A549 (cell line): ENCODE measurements at regions not wholly inside any gene's neighbourhood (a gene's known extent, or its start where the extent isn't known, plus 50 kb on each side); places are given as distances from the start of the nearest gene placed in this dataset.
"Not testable (repeated sequence)": the region's sequence is repeated elsewhere in the genome, so short reads cannot be mapped to it uniquely, and the experiment has no call there.

ENCODE experiments used
- ATAC-seq, 2 experiments: fragments of 200-7000 bp in 1 of 2; fragments of >200 bp in 1 of 2; cut with Nextera tagmentation in 1 of 2; cut with Tn5 transposase in 1 of 2; 3 replicates each; pipeline versions ENCODE4 v1.8.0 to v1.9.1; 2018 to 2020; ENCODE audit warnings: mild to moderate bottlenecking in 1 of 2, moderate library complexity in 1 of 2
- CTCF ChIA-PET: fragments of 300-600 bp; sonication (Branson Sonifier 250); formaldehyde crosslinking; extraction: SDS; loops from one replicate; lab custom pipeline; 2021; ENCODE audit warnings: antibody characterized with exemption, inconsistent platforms; lab: Yijun Ruan, JAX
- POLR2A ChIA-PET: fragments of 350-600 bp; formaldehyde crosslinking; extraction: SDS; loops from one replicate; lab custom pipeline; 2021; ENCODE audit warnings: antibody characterized with exemption, inconsistent platforms; lab: Yijun Ruan, JAX
- DNase-seq, 2 experiments: peaks; one replicate each; pipeline versions ENCODE4 v3.0.0 to v3.0.0-alpha.2; 2011 to 2016; ENCODE audit warnings: low read depth in 1 of 2, low spot score in 1 of 2
- FAIRE-seq: peaks from 2 replicates; lab custom pipeline; 2011; peaks lifted over from hg19 to GRCh38; lab: Jason Lieb, UNC
- H3K27ac ChIP-seq, 2 experiments: fragments of >200 bp; sonication (Bioruptor Twin); formaldehyde crosslinking; 3 replicates each; pipeline ENCODE4 v1.5.1; 2016 to 2017
- H3K4me1 ChIP-seq: fragments of >200 bp; sonication (Bioruptor Twin); formaldehyde crosslinking; 3 replicates; pipeline ENCODE4 v1.6.1; 2016
- H3K4me2 ChIP-seq: fragments of >200 bp; sonication (Bioruptor Twin); formaldehyde crosslinking; 3 replicates; pipeline ENCODE4 v1.6.1; 2016
- H3K4me3 ChIP-seq: fragments of >200 bp; sonication (Bioruptor Twin); formaldehyde crosslinking; 3 replicates; pipeline ENCODE4 v1.5.1; 2016
- H3K9me3 ChIP-seq: fragments of >200 bp; sonication (Bioruptor Twin); formaldehyde crosslinking; 3 replicates; pipeline ENCODE4 v1.6.1; 2016
- BHLHE40 ChIP-seq: IDR thresholded peaks from 2 replicates; pipeline ENCODE4 v1.6.1; 2012; ENCODE audit warnings: low read depth, low read length, inconsistent platforms
- EHMT2 ChIP-seq: fragments of 200-600 bp; sonication (generic); IDR thresholded peaks from 2 replicates; pipeline ENCODE4 v1.6.1; 2016; ENCODE audit warnings: antibody characterized with exemption, low read depth, mild to moderate bottlenecking, moderate library complexity
- EP300 ChIP-seq, 2 experiments: fragments of >200 bp; sonication (Bioruptor Twin); formaldehyde crosslinking; IDR thresholded peaks; 2 replicates in 1 of 2; 3 replicates in 1 of 2; pipeline ENCODE4 v1.6.1; 2016 to 2017
- ESRRA ChIP-seq: fragments of 150-350 bp; IDR thresholded peaks from 2 replicates; pipeline ENCODE4 v1.6.1; 2014; ENCODE audit warnings: mild to moderate bottlenecking, low read length, borderline replicate concordance
- HEYL ChIP-seq: fragments of 250-450 bp; sonication (Bioruptor Pico); IDR thresholded peaks from 2 replicates; pipeline ENCODE4 v1.8.0; 2021; ENCODE audit warnings: mild to moderate bottlenecking, moderate library complexity
- JUNB ChIP-seq: fragments of >200 bp; sonication (Bioruptor Twin); formaldehyde crosslinking; IDR thresholded peaks from 2 replicates; pipeline ENCODE4 v1.6.1; 2016
- KDM1A ChIP-seq: fragments of 200-600 bp; sonication (generic); IDR thresholded peaks from 2 replicates; pipeline ENCODE4 v1.6.1; 2016; ENCODE audit warnings: low read depth, mild to moderate bottlenecking
- NPAS2 ChIP-seq: fragments of 250-450 bp; sonication (Bioruptor Pico); IDR thresholded peaks from 2 replicates; pipeline ENCODE4 v1.8.0; 2022; ENCODE audit warnings: mild to moderate bottlenecking, moderate library complexity, borderline replicate concordance
- PHF8 ChIP-seq: fragments of 200-600 bp; sonication (generic); IDR thresholded peaks from 2 replicates; pipeline ENCODE4 v1.6.1; 2016; ENCODE audit warnings: low read depth, mild to moderate bottlenecking, antibody characterized with exemption, moderate library complexity, borderline replicate concordance
- POLR2A ChIP-seq: IDR thresholded peaks from 2 replicates; pipeline ENCODE4 v1.6.1; 2012; ENCODE audit warnings: mild to moderate bottlenecking, low read length
- SMC3 ChIP-seq: fragments of >200 bp; sonication (Bioruptor Twin); formaldehyde crosslinking; IDR thresholded peaks from 3 replicates; pipeline ENCODE4 v1.6.1; 2018; ENCODE audit warnings: inconsistent platforms
- ZC3H11A ChIP-seq: fragments of 450-650 bp; IDR thresholded peaks from 2 replicates; pipeline ENCODE4 v1.6.1; 2014; ENCODE audit warnings: antibody characterized with exemption, mild to moderate bottlenecking
- ZNF302 ChIP-seq: fragments of 250-450 bp; sonication (Bioruptor Pico); IDR thresholded peaks from 2 replicates; pipeline ENCODE4 v1.9.0; 2021; ENCODE audit warnings: inconsistent platforms, mild to moderate bottlenecking, moderate library complexity
- WGBS: methylation state at CpG from one replicate; pipeline ENCODE4 v1.1.6; 2017; ENCODE audit errors: missing lambda C conversion rate; 5-methylcytosine and 5-hydroxymethylcytosine counted together
- TF ChIP-seq, protein P1 (sequence below): IDR thresholded peaks from 2 replicates; pipeline ENCODE4 v1.6.1; 2012; ENCODE audit warnings: low read depth, borderline replicate concordance
- TF ChIP-seq, protein P2 (sequence below): fragments of >200 bp; sonication (Bioruptor Twin); formaldehyde crosslinking; IDR thresholded peaks from 3 replicates; pipeline ENCODE4 v1.6.1; 2016
- TF ChIP-seq, protein P3 (sequence below): IDR thresholded peaks from 2 replicates; pipeline ENCODE4 v1.6.1; 2012
- TF ChIP-seq, protein P4 (sequence below): fragments of 150-350 bp; IDR thresholded peaks from 2 replicates; pipeline ENCODE4 v1.6.1; 2014; ENCODE audit warnings: low read depth, mild to moderate bottlenecking, low read length

DNA sequence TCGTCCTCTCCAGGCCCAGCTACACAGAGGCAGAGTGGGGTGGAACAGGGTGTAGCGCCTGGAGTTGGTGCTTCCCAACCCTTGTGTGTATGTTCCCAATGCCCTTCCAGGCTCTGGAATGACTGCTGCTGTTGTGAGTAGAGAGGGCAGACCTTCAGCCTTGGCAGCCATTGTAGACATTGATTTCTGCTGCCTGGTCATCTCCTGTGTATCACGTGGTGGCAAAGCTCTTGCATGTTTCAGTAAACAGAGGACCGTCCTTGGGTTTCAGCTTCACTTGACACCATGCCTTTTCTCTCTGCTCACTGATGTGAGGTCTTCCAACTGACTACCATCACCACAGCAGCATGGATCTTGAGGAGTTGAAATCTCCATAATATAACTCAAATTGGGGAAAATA is 397.9 kb downstream of the COG6 start (continued):
- TF ChIP-seq, protein P1, sequence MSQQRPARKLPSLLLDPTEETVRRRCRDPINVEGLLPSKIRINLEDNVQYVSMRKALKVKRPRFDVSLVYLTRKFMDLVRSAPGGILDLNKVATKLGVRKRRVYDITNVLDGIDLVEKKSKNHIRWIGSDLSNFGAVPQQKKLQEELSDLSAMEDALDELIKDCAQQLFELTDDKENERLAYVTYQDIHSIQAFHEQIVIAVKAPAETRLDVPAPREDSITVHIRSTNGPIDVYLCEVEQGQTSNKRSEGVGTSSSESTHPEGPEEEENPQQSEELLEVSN = no peak
- TF ChIP-seq HEYL = no peak
- TF ChIP-seq, all 56 proteins: peak for 0

DNA sequence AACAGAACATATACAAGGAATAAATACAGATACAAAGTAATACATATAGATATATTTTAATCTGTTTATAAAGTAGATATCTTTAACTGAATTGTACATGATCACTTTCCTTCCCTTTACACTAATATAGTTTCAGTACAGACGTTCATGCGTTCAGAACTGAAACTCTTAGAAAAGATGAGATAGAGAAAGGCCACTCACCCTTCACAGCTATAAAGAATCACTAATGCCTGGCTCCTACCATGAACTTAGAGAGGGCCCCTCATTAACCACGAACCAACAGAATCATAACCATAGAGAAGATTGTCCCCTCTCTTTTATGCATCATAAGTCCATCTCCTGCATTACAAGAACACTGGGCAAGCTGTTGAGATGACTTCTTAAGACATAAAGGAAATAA is 399.0 kb downstream of the COG6 start:
- DNase-seq, H3K4me2 ChIP-seq, CTCF ChIA-PET, H3K9me3 ChIP-seq, FAIRE-seq, H3K27ac ChIP-seq, H3K4me3 ChIP-seq, H3K4me1 ChIP-seq, POLR2A ChIA-PET, ATAC-seq: not testable (repeated sequence)
- 86% methylated on average over 2 of the region's 3 CpGs for WGBS

DNA sequence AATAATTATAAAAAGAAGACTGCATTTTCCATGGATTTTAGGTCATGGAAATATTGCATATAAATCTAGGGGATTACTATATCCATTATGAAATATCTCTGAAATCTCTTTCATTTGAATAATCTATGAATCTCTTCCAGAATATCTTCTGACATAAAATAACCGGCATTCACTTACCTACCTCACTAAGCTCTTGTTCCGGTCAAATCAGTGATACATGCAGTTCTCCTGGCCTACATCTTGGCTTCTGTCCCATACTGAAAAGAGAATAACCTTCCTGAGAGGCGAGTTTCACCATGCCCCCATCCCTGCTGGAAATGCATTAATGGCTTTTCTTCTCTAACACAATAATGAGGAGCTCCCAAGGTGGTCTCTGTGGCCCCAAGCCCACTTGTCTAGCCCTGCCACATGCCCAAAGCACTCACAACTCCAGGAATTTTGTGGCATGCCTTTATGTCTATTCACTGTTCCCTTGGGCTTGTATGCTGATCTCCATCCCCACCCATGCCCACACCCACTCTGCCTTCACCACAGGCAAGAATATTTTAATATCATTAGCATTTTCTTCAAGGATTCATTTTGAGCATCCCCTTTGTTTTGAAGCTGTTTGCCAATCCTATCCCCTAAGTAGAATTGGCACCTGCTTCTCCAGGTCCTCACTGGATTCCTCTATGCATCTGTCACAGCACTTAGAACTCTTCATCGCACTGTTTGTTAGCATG is 401.6 kb downstream of the COG6 start:
- DNase-seq (no peak), FAIRE-seq (no peak), ATAC-seq (no peak)
- ChIA-PET POLR2A (no interaction called here), CTCF (no interaction called here)
- TF ChIP-seq, protein P2, sequence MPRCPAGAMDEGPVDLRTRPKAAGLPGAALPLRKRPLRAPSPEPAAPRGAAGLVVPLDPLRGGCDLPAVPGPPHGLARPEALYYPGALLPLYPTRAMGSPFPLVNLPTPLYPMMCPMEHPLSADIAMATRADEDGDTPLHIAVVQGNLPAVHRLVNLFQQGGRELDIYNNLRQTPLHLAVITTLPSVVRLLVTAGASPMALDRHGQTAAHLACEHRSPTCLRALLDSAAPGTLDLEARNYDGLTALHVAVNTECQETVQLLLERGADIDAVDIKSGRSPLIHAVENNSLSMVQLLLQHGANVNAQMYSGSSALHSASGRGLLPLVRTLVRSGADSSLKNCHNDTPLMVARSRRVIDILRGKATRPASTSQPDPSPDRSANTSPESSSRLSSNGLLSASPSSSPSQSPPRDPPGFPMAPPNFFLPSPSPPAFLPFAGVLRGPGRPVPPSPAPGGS = no peak
- TF ChIP-seq POLR2A (no peak), ESRRA (no peak), JUNB (no peak), ZNF302 (CRISPR knock-in tag) (no peak), EP300 (IDR thresholded peaks at IDR 0.05) (no peak), ZC3H11A (no peak), NPAS2 (CRISPR knock-in tag) (no peak), BHLHE40 (no peak), SMC3 (no peak), PHF8 (no peak), EHMT2 (no peak), KDM1A (no peak)
- TF ChIP-seq, protein P3, sequence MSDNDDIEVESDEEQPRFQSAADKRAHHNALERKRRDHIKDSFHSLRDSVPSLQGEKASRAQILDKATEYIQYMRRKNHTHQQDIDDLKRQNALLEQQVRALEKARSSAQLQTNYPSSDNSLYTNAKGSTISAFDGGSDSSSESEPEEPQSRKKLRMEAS = no peak
- no peak overlapping the region for H3K4me3 ChIP-seq
- 70% methylated on average over 4 of the region's 4 CpGs for WGBS
- H3K9me3 ChIP-seq = no peaks in the 10 kb centered on the region
- H3K4me2 ChIP-seq = no peak overlapping the region
- no peak overlapping the region for H3K27ac ChIP-seq
- H3K4me1 ChIP-seq = no peaks in the 10 kb centered on the region

DNA sequence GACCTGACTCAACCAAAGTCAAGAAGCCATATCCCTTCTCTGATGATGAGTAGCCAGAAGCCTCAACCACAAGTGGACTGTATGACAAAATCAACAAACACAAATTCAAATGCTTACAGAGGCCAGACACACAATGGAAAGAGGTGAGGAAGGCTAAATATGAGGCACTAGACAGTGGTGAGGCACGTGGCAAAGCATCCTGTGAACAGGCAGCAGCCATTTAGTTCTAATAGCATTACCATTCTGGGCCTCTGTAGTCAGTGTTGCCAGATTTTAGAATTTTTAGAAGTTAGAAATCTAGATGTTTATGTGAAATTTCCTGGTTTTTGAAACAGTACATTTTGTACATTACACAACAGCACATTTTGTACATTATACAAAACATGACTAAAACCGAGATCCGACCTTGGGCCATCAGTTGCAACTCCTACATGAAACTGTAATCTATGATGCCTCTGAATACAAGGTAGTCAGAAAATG is 403.3 kb downstream of the COG6 start:
- FAIRE-seq (no peak), ATAC-seq (no peak), DNase-seq (no peak)
- 50% methylated on average over 3 of the region's 3 CpGs for WGBS
- H3K27ac ChIP-seq = no peak overlapping the region
- ChIA-PET CTCF (interaction anchor here (0.6 kb wide), 1 partner anchor 255 kb away, joined by 3 read pairs; no protein-coding TSS in a partner anchor), POLR2A (no interaction called here)
- H3K4me1 ChIP-seq = peaks cover 3% of the 10 kb centered on the region; the same call in 1 of the 3 replicates
- TF ChIP-seq, protein P4, sequence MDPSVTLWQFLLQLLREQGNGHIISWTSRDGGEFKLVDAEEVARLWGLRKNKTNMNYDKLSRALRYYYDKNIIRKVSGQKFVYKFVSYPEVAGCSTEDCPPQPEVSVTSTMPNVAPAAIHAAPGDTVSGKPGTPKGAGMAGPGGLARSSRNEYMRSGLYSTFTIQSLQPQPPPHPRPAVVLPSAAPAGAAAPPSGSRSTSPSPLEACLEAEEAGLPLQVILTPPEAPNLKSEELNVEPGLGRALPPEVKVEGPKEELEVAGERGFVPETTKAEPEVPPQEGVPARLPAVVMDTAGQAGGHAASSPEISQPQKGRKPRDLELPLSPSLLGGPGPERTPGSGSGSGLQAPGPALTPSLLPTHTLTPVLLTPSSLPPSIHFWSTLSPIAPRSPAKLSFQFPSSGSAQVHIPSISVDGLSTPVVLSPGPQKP = no peak
- no peak overlapping the region for H3K4me2 ChIP-seq
- H3K4me3 ChIP-seq = no peak overlapping the region
- no peaks in the 10 kb centered on the region for H3K9me3 ChIP-seq
